H9 (cell line): ENCODE measurements at regions not wholly inside any gene's neighbourhood (a gene's known extent, or its start where the extent isn't known, plus 50 kb on each side); places are given as distances from the start of the nearest gene placed in this dataset.

Experiments used
- DNase-seq: peaks from one replicate; pipeline ENCODE4 v3.0.0-alpha.2; 2017
- H2AFZ ChIP-seq: one replicate; pipeline ENCODE4 v1.6.1; 2013; ENCODE audit warnings: mild to moderate bottlenecking, low read length, control low read depth, moderate library complexity
- H2AK5ac ChIP-seq: 2 replicates; pipeline ENCODE4 v1.6.1; 2013; ENCODE audit warnings: low read length, control low read depth, mixed read lengths; ENCODE audit not compliant: insufficient read length
- H2BK120ac ChIP-seq: one replicate; pipeline ENCODE4 v1.6.1; 2013; ENCODE audit warnings: low read depth, mild to moderate bottlenecking, low read length, control low read depth, inconsistent platforms; ENCODE audit not compliant: poor library complexity, severe bottlenecking
- H2BK12ac ChIP-seq: 2 replicates; pipeline ENCODE4 v1.6.1; 2013; ENCODE audit warnings: low read length, control low read depth, mixed read lengths, low read depth; ENCODE audit not compliant: insufficient read length
- H2BK15ac ChIP-seq: 2 replicates; pipeline ENCODE4 v1.6.1; 2013; ENCODE audit warnings: low read depth, low read length, control low read depth
- H2BK20ac ChIP-seq: one replicate; pipeline ENCODE4 v1.6.1; 2013; ENCODE audit warnings: low read depth, mild to moderate bottlenecking, low read length, control low read depth, inconsistent platforms; ENCODE audit not compliant: poor library complexity, severe bottlenecking
- H2BK5ac ChIP-seq: 2 replicates; pipeline ENCODE4 v1.6.1; 2013; ENCODE audit warnings: low read length, control low read depth, mixed read lengths; ENCODE audit not compliant: insufficient read length
- H3K14ac ChIP-seq: 2 replicates; pipeline ENCODE4 v1.6.1; 2013; ENCODE audit warnings: low read length, control low read depth; ENCODE audit not compliant: insufficient read depth
- H3K18ac ChIP-seq: 2 replicates; pipeline ENCODE4 v1.6.1; 2013; ENCODE audit warnings: low read depth, mild to moderate bottlenecking, mixed read lengths, low read length, control low read depth; ENCODE audit not compliant: insufficient read length
- H3K23ac ChIP-seq: 2 replicates; pipeline ENCODE4 v1.6.1; 2013; ENCODE audit warnings: low read length, control low read depth, mixed read lengths, low read depth; ENCODE audit not compliant: insufficient read length
- H3K23me2 ChIP-seq: 2 replicates; pipeline ENCODE4 v1.6.1; 2013; ENCODE audit warnings: low read depth, mild to moderate bottlenecking, mixed read lengths, low read length, control low read depth; ENCODE audit not compliant: insufficient read length, poor library complexity, severe bottlenecking
- H3K27ac ChIP-seq: 2 replicates; pipeline ENCODE4 v1.5.1; 2013; ENCODE audit warnings: low read length, control low read depth, mixed read lengths, low read depth; ENCODE audit not compliant: insufficient read length
- H3K27me3 ChIP-seq: 2 replicates; pipeline ENCODE4 v1.6.1; 2013; ENCODE audit warnings: low read length, control low read depth, inconsistent platforms; ENCODE audit not compliant: insufficient read depth
- H3K4ac ChIP-seq: 2 replicates; pipeline ENCODE4 v1.6.1; 2013; ENCODE audit warnings: low read depth, mild to moderate bottlenecking, control low read depth, inconsistent platforms, low read length, moderate library complexity
- H3K4me1 ChIP-seq: 2 replicates; pipeline ENCODE4 v1.6.1; 2013; ENCODE audit warnings: low read length, control low read depth, inconsistent platforms; ENCODE audit not compliant: insufficient read depth
- H3K4me2 ChIP-seq: 2 replicates; pipeline ENCODE4 v1.6.1; 2013; ENCODE audit warnings: low read length, control low read depth, mixed read lengths; ENCODE audit not compliant: insufficient read length, insufficient read depth
- H3K56ac ChIP-seq: 2 replicates; pipeline ENCODE4 v1.6.1; 2013; ENCODE audit warnings: low read depth, mild to moderate bottlenecking, mixed read lengths, low read length, control low read depth; ENCODE audit not compliant: insufficient read length
- H3K79me1 ChIP-seq: 2 replicates; pipeline ENCODE4 v1.6.1; 2013; ENCODE audit warnings: low read depth, mild to moderate bottlenecking, moderate library complexity, low read length, control low read depth, inconsistent platforms; ENCODE audit not compliant: insufficient read depth, poor library complexity, severe bottlenecking
- H3K79me2 ChIP-seq: 2 replicates; pipeline ENCODE4 v1.6.1; 2013; ENCODE audit warnings: low read length, control low read depth, inconsistent platforms; ENCODE audit not compliant: insufficient read depth
- H3K9ac ChIP-seq: 2 replicates; pipeline ENCODE4 v1.6.1; 2013; ENCODE audit warnings: low read length, control low read depth, mixed read lengths; ENCODE audit not compliant: insufficient read length; ENCODE audit errors: extremely low read depth
- H3K9me3 ChIP-seq: one replicate; pipeline ENCODE4 v1.6.1; 2013; ENCODE audit warnings: low read depth, low read length, inconsistent platforms; ENCODE audit not compliant: control insufficient read depth
- H3T11ph ChIP-seq: one replicate; pipeline ENCODE4 v1.6.1; 2013; ENCODE audit warnings: mild to moderate bottlenecking, low read length, control low read depth, inconsistent platforms
- H4K20me1 ChIP-seq: one replicate; pipeline ENCODE4 v1.6.1; 2013; ENCODE audit not compliant: control insufficient read depth, insufficient read length, insufficient read depth
- H4K5ac ChIP-seq: 2 replicates; pipeline ENCODE4 v1.6.1; 2013; ENCODE audit warnings: low read depth, mild to moderate bottlenecking, mixed read lengths, low read length, control low read depth; ENCODE audit not compliant: insufficient read length
- H4K8ac ChIP-seq: replicated peaks from 2 replicates; pipeline ENCODE4 v1.6.1; 2013; ENCODE audit warnings: low read length, control low read depth, mixed read lengths, low read depth; ENCODE audit not compliant: insufficient read length
- H4K91ac ChIP-seq: 2 replicates; pipeline ENCODE4 v1.6.1; 2013; ENCODE audit warnings: low read depth, mild to moderate bottlenecking, moderate library complexity, mixed read lengths, low read length, control low read depth; ENCODE audit not compliant: insufficient read length
- H3K27ac Mint-ChIP-seq, 3 experiments: 2 replicates in 2 of 3; 3 replicates in 1 of 3; pipeline ENCODE4 v1.8.0; 2020 to 2021; ENCODE audit warnings: mixed read lengths in 3 of 3, mild to moderate bottlenecking in 1 of 3, moderate library complexity in 1 of 3
- H3K27me3 Mint-ChIP-seq: 2 replicates; pipeline ENCODE4 v1.8.0; 2021; ENCODE audit warnings: low read depth, mild to moderate bottlenecking, moderate library complexity, mixed read lengths
- H3K36me3 Mint-ChIP-seq, 3 experiments: 2 replicates in 2 of 3; 3 replicates in 1 of 3; pipeline ENCODE4 v1.8.0; 2020 to 2021; ENCODE audit warnings: low read depth in 3 of 3, mixed read lengths in 3 of 3; ENCODE audit not compliant: insufficient read depth in 1 of 3
- H3K4me1 Mint-ChIP-seq, 2 experiments: 2 replicates each; pipeline ENCODE4 v1.8.0; 2020; ENCODE audit warnings: mixed read lengths in 2 of 2
- H3K4me3 Mint-ChIP-seq, 2 experiments: 2 replicates in 1 of 2; 3 replicates in 1 of 2; pipeline ENCODE4 v1.8.0; 2020 to 2021; ENCODE audit warnings: mild to moderate bottlenecking in 2 of 2, mixed read lengths in 2 of 2, moderate library complexity in 1 of 2
- H3K9me3 Mint-ChIP-seq, 2 experiments: 2 replicates in 1 of 2; 3 replicates in 1 of 2; pipeline ENCODE4 v1.8.0; 2020; ENCODE audit warnings: mild to moderate bottlenecking in 2 of 2, mixed read lengths in 2 of 2, moderate library complexity in 1 of 2
- CTCF ChIP-seq: fragments of 200-600 bp; sonication (generic); conservative IDR thresholded peaks from 3 replicates; pipeline ENCODE4 v1.8.0; 2021; ENCODE audit warnings: antibody characterized with exemption, mild to moderate bottlenecking
- WGBS: extraction: QIAGEN DNeasy Blood & Tissue Kit; methylation state at CpG from one replicate; pipeline ENCODE4 v1.1.7; 2013; ENCODE audit warnings: missing lambda C conversion rate, low lambda C conversion rate, mixed read lengths; ENCODE audit not compliant: insufficient read length; ENCODE audit errors: extremely low coverage; 5-methylcytosine and 5-hydroxymethylcytosine counted together

GRCh38 chr6:81517455-81517854 is 235.0 kb downstream of the TENT5A start:
- Histone ChIP-seq H4K91ac (no peak overlapping the region), H2AFZ (no peak overlapping the region), H3K9ac (no peak overlapping the region), H3K9me3 (no peaks in the 10 kb centered on the region), H2BK15ac (no peak overlapping the region), H3K79me1 (no peaks in the 10 kb centered on the region), H3K14ac (no peak overlapping the region), H4K20me1 (no peaks in the 10 kb centered on the region), H3K79me2 (no peaks in the 10 kb centered on the region), H3K23ac (no peak overlapping the region), H3K56ac (no peak overlapping the region), H3K27ac (no peak overlapping the region), H2BK20ac (no peak overlapping the region), H3K27me3 (no peaks in the 10 kb centered on the region), H2BK5ac (no peak overlapping the region), H2BK120ac (no peak overlapping the region), H2BK12ac (no peak overlapping the region), H4K5ac (no peak overlapping the region), H2AK5ac (no peak overlapping the region), H3K4me1 (no peaks in the 10 kb centered on the region), H3K4me2 (no peak overlapping the region), H4K8ac (no peak overlapping the region), H3T11ph (no peak overlapping the region), H3K4ac (no peak overlapping the region), H3K18ac (no peak overlapping the region), H3K23me2 (no peaks in the 10 kb centered on the region)
- Mint-ChIP-seq H3K4me3 (no peak overlapping the region), H3K27me3 (no peaks in the 10 kb centered on the region), H3K9me3 (no peaks in the 10 kb centered on the region), H3K27ac (no peak overlapping the region), H3K4me1 (no peaks in the 10 kb centered on the region), H3K36me3 (no peaks in the 10 kb centered on the region)
- no CpG with 5 or more reads among the region's 3 CpGs for WGBS
- DNase-seq = no peak
- TF ChIP-seq CTCF = no peak
